Coronary artery (tissue), 2 donors: ENCODE measurements at regions not wholly inside any gene's neighbourhood (a gene's known extent, or its start where the extent isn't known, plus 50 kb on each side); places are given as distances from the start of the nearest gene placed in this dataset.

Source experiments
- DNase-seq: peaks from one replicate; pipeline ENCODE4 v3.0.0-alpha.2; 2017; ENCODE audit warnings: low spot score
- H3K27ac ChIP-seq, 2 donors: fragments of 200-600 bp; sonication (generic); one replicate each; pipeline ENCODE4 v1.5.1; 2016 to 2019
- H3K4me3 ChIP-seq: fragments of 200-600 bp; sonication (generic); 2 replicates; pipeline ENCODE4 v1.5.1; 2016; ENCODE audit warnings: mild to moderate bottlenecking, moderate library complexity
- TF ChIP-seq, protein P1 (sequence below): fragments of 200-600 bp; sonication (generic); IDR thresholded peaks from one replicate; pipeline ENCODE4 v1.5.1; 2019; ENCODE audit warnings: antibody characterized with exemption

DNA sequence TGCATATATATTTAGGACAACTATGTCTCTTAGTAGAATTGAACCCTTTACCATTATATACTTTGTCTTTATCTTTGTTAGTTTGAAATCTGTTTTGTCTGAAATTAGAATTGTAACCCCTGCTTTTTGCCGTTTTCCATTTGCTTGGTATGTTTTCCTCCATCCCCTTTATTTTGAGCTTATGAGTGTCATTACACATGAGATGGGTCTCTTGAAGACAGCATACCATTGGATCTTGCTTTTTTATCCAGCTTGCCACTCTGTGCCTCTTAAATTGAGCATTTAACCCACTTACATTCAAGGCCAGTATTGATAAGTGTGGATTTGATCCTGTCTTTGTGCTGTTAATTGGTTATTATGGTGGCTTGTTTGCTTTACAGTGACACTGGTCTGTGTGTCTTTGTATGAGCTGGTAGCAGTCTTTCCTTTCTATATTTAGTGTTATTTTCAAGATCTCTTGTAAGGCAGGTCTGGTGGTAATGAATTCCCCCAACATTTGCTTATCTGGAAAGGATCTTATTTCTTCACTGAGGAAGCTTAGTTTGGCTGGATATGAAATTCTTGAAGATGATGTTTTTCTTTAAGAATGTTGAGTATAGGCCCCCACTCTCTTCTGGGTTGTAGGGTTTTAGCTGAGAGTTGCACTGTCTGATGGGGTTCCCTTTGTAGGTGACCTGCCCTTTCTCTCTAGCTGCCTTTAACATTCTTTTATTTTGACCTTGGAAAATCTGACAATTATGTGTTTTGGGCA, 149.5 kb downstream of the AHR start:
- H3K27ac ChIP-seq: no peak overlapping the region
- TF ChIP-seq, protein P1, sequence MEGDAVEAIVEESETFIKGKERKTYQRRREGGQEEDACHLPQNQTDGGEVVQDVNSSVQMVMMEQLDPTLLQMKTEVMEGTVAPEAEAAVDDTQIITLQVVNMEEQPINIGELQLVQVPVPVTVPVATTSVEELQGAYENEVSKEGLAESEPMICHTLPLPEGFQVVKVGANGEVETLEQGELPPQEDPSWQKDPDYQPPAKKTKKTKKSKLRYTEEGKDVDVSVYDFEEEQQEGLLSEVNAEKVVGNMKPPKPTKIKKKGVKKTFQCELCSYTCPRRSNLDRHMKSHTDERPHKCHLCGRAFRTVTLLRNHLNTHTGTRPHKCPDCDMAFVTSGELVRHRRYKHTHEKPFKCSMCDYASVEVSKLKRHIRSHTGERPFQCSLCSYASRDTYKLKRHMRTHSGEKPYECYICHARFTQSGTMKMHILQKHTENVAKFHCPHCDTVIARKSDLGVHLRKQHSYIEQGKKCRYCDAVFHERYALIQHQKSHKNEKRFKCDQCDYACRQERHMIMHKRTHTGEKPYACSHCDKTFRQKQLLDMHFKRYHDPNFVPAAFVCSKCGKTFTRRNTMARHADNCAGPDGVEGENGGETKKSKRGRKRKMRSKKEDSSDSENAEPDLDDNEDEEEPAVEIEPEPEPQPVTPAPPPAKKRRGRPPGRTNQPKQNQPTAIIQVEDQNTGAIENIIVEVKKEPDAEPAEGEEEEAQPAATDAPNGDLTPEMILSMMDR: no peak
- DNase-seq: no peak
- H3K4me3 ChIP-seq: no peak overlapping the region

DNA sequence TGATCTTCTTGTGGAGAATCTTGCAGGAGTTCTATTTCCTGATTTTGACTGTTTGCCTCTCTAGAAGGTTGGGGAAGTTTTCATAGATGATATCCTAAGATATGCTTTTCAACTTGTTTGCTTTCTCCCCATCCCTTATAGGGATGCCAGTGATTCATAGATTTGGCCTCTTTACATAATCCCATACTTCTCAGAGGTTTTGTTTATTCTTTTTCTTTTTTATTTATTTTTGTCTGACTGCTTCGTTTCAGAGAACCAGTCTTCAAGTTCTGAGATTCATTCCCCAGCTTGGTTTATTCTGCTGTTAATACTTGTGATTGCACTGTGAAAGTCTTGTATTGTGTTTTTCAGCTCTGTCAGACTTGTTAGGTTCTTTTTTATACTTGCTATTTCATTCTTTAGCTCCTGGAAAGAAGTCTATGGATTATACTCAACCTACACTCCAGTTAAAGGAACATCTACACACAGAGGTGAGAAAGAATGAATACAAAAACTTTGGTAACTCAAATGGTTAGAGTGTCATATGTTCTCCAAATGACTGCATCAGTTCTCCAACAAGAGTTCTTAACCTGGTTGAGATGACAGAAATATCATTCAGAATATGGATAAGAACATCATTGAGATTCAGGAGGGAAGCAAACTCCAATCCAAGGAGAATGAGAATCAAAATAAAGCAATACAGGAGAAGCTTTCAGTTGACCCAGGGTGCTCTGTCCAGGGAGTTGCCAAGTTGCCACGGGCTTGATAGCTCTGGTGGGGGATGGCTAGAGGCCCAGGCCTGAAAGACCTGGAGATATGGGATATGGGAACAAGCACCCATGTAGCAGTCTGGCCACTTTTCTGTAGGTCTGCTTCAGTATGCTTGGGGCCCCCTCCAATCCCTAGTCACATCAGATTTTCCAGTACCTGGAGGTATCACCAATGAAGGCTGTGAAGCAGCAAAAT, 150.3 kb downstream of the AHR start:
- no peak for DNase-seq
- Histone ChIP-seq H3K4me3 (no peak overlapping the region), H3K27ac (no peak overlapping the region)
- TF ChIP-seq, protein P1: no peak

DNA sequence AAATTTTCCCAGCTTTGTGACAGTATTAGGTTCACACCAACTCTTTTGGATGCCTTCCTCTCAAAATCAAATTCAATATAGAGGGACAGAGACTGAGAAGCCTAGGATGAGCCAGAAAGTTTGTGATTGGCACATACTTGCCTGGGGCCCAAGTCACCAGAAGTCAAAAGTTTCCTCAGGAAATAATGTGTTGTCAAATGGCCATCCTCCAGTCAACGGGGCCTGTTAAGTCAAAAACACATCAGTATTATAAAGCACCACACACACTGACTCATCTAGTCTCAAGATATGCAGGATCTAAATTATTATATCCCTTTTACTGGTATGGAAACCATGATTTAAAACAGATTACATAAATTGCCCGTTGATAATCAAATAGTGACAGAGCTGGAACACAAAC, 158.1 kb downstream of the AHR start:
- H3K27ac ChIP-seq: no peak overlapping the region
- TF ChIP-seq, protein P1: no peak
- no peak for DNase-seq
- no peak overlapping the region for H3K4me3 ChIP-seq

DNA sequence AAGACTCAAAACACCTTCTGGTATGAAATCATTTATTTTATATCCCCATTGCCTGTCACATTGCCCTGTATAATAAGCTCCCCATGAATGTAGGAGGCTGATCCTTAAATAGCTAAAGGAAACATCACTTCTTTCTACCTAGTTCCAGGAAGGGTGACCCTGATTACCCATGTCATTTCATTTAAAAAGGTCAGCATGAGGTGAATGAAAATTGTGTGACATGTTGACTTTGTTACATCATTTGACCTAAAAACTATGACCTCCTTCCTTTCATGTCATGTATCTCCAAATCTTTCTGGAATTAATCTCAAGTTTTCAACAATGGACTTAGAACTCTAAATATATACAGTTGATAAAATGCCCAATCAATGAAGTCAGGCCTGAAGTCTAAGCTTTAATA, 161.5 kb downstream of the AHR start:
- DNase-seq: no peak
- TF ChIP-seq, protein P1: no peak
- no peak overlapping the region for H3K27ac ChIP-seq
- no peak overlapping the region for H3K4me3 ChIP-seq

DNA sequence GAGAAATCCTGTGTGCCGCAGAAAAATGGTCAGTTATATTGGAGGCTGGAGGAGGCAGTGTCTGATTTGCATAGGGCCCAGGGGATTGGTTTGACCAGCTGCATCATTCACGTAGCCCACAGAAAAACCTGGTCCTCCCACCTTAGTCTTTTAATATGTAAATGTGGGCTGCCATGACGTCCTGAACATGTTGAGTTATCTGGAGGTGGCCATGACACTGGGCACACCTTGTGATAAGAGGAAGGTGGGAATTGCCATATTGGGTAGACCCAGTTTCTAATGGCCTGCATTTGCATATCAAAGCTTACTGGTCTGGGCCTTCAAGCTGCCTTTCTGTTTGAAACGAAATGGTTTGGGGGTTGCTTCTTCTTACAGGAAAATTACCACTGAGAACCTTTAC, 162.2 kb downstream of the AHR start:
- DNase-seq: no peak
- no peak overlapping the region for H3K27ac ChIP-seq
- TF ChIP-seq, protein P1: no peak
- no peak overlapping the region for H3K4me3 ChIP-seq

DNA sequence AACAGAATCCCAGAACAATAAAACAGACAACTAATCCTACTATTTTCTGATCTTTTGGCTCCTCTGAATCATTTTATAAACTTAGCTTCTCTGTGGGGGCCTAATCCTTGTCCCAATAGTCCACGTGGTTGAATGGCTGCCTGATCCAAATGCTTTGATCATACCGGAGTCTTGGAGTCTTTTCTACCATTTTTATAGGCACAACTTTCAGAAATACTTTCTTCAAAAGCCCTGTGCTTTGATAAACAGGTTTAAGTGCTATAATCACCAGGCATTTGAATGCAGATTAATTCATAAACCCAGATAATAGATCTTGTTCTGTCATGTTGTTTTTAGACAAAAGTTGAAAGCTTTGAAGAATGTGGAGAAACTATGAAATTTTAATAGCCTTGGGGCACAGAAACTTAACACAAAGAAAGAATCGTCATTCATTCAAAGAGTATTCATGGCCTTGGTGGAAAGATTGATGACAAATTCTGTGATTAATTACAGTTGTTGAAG, 163.7 kb downstream of the AHR start:
- H3K27ac ChIP-seq: no peak overlapping the region
- TF ChIP-seq, protein P1: no peak

More for the DNA sequence above, 163.7 kb downstream of the AHR start:
- H3K4me3 ChIP-seq: no peak overlapping the region
- no peak for DNase-seq
